22Rv1 (cell line): ENCODE measurements at regions not wholly inside any gene's neighbourhood (a gene's known extent, or its start where the extent isn't known, plus 50 kb on each side); places are given as distances from the start of the nearest gene placed in this dataset.

Source experiments
- CTCF ChIP-seq: fragments of 450-650 bp; IDR thresholded peaks from 2 replicates; pipeline ENCODE4 v1.5.1; 2017; ENCODE audit warnings: mild to moderate bottlenecking
- ZFX ChIP-seq: fragments of 450-650 bp; IDR thresholded peaks from 2 replicates; pipeline ENCODE4 v1.6.1; 2017; ENCODE audit warnings: antibody characterized with exemption, borderline replicate concordance

DNA sequence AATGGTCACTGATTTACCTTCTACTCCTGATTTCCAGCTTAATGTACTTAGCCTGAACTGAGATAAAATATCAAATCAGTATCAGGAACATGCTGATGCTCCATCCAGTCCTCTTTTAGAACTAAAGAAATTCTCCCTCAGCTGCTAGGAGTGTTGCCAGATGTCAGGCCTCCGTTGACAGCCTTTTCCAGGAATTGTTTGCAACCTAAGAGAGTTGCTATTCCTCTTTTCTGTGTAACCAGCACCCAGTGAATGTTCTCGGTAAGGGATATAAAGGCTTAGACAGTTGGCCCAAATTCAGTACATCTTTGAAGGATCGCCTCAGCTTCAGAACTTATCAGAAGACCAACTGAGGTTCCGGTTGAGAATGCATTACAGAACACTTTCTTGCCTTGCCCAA, 559.0 kb downstream of the PCDH17 start:
- TF ChIP-seq CTCF, result no peak
- TF ChIP-seq ZFX, result no peak
